ENCODE measurements at regions not wholly inside any gene's neighbourhood (a gene's known extent, or its start where the extent isn't known, plus 50 kb on each side); places are given as distances from the start of the nearest gene placed in this dataset.
"Not testable (repeated sequence)": the region's sequence is repeated elsewhere in the genome, so short reads cannot be mapped to it uniquely, and the experiment has no call there.

GRCh38 chr12:61985830-61986229, 274.4 kb upstream of the USP15 start:
- no peaks in the 10 kb centered on the region for H3K9me3 ChIP-seq (ENCODE audit: control insufficient read depth, insufficient read depth, low read length)
- H3K9ac ChIP-seq (ENCODE audit: low read depth, low read length): no peak overlapping the region
- no peaks in the 10 kb centered on the region for H3K36me3 ChIP-seq (ENCODE audit: insufficient read depth, low read length)
- no peaks in the 10 kb centered on the region for H3K4me1 ChIP-seq (ENCODE audit: insufficient read depth, low read length)

- no peaks in the 10 kb centered on the region for H3K4me1 ChIP-seq (ENCODE audit: insufficient read depth, low read length)
- H3K9ac ChIP-seq (ENCODE audit: low read depth, low read length): no peak overlapping the region
- H3K36me3 ChIP-seq (ENCODE audit: insufficient read depth, low read length): no peaks in the 10 kb centered on the region
- no peaks in the 10 kb centered on the region for H3K9me3 ChIP-seq (ENCODE audit: control insufficient read depth, insufficient read depth, low read length)
Observed at GRCh38 chr12:61987173-61987572, 273.0 kb upstream of the USP15 start.

- no peaks in the 10 kb centered on the region for H3K4me1 ChIP-seq (ENCODE audit: insufficient read depth, low read length)
- H3K9me3 ChIP-seq (ENCODE audit: control insufficient read depth, insufficient read depth, low read length): no peaks in the 10 kb centered on the region
- no peaks in the 10 kb centered on the region for H3K36me3 ChIP-seq (ENCODE audit: insufficient read depth, low read length)
- H3K9ac ChIP-seq (ENCODE audit: low read depth, low read length): no peak overlapping the region
Observed at GRCh38 chr12:61991661-61992060, 268.5 kb upstream of the USP15 start.

GRCh38 chr12:61993734-61994345, 266.4 kb upstream of the USP15 start:
- H3K9ac ChIP-seq (ENCODE audit: low read depth, low read length): no peak overlapping the region
- H3K9me3 ChIP-seq (ENCODE audit: control insufficient read depth, insufficient read depth, low read length): no peaks in the 10 kb centered on the region
- no peaks in the 10 kb centered on the region for H3K36me3 ChIP-seq (ENCODE audit: insufficient read depth, low read length)

GRCh38 chr12:61996717-61997116, 263.5 kb upstream of the USP15 start:
- Histone ChIP-seq H3K4me1 (ENCODE audit: insufficient read depth, low read length) (no peaks in the 10 kb centered on the region), H3K36me3 (ENCODE audit: insufficient read depth, low read length) (no peaks in the 10 kb centered on the region), H3K9ac (ENCODE audit: low read depth, low read length) (no peak overlapping the region), H3K9me3 (ENCODE audit: control insufficient read depth, insufficient read depth, low read length) (no peaks in the 10 kb centered on the region)

More at GRCh38 chr12:61993734-61994345, 266.4 kb upstream of the USP15 start:
- no peaks in the 10 kb centered on the region for H3K4me1 ChIP-seq (ENCODE audit: insufficient read depth, low read length)

GRCh38 chr12:61998791-61999190, 261.4 kb upstream of the USP15 start:
- Histone ChIP-seq H3K9ac (ENCODE audit: low read depth, low read length) (no peak overlapping the region), H3K4me1 (ENCODE audit: insufficient read depth, low read length) (no peaks in the 10 kb centered on the region), H3K36me3 (ENCODE audit: insufficient read depth, low read length) (no peaks in the 10 kb centered on the region), H3K9me3 (ENCODE audit: control insufficient read depth, insufficient read depth, low read length) (no peaks in the 10 kb centered on the region)

- no peaks in the 10 kb centered on the region for H3K4me1 ChIP-seq (ENCODE audit: insufficient read depth, low read length)
- no peaks in the 10 kb centered on the region for H3K9me3 ChIP-seq (ENCODE audit: control insufficient read depth, insufficient read depth, low read length)
- H3K36me3 ChIP-seq (ENCODE audit: insufficient read depth, low read length): no peaks in the 10 kb centered on the region
- no peak overlapping the region for H3K9ac ChIP-seq (ENCODE audit: low read depth, low read length)
Observed at GRCh38 chr12:61999311-61999710, 260.9 kb upstream of the USP15 start.

GRCh38 chr12:62001424-62001823, 258.8 kb upstream of the USP15 start:
- H3K9me3 ChIP-seq (ENCODE audit: control insufficient read depth, insufficient read depth, low read length): no peaks in the 10 kb centered on the region
- no peaks in the 10 kb centered on the region for H3K36me3 ChIP-seq (ENCODE audit: insufficient read depth, low read length)
- H3K4me1 ChIP-seq (ENCODE audit: insufficient read depth, low read length): no peaks in the 10 kb centered on the region
- H3K9ac ChIP-seq (ENCODE audit: low read depth, low read length): no peak overlapping the region

GRCh38 chr12:62003226-62003625, 257.0 kb upstream of the USP15 start:
- Histone ChIP-seq H3K4me1 (ENCODE audit: insufficient read depth, low read length) (no peaks in the 10 kb centered on the region), H3K9me3 (ENCODE audit: control insufficient read depth, insufficient read depth, low read length) (no peaks in the 10 kb centered on the region), H3K36me3 (ENCODE audit: insufficient read depth, low read length) (no peaks in the 10 kb centered on the region), H3K9ac (ENCODE audit: low read depth, low read length) (no peak overlapping the region)

GRCh38 chr12:62003701-62004100, 256.5 kb upstream of the USP15 start:
- Histone ChIP-seq H3K36me3 (ENCODE audit: insufficient read depth, low read length) (no peaks in the 10 kb centered on the region), H3K9ac (ENCODE audit: low read depth, low read length) (no peak overlapping the region), H3K4me1 (ENCODE audit: insufficient read depth, low read length) (no peaks in the 10 kb centered on the region), H3K9me3 (ENCODE audit: control insufficient read depth, insufficient read depth, low read length) (no peaks in the 10 kb centered on the region)

GRCh38 chr12:62005615-62006014, 254.6 kb upstream of the USP15 start:
- Histone ChIP-seq H3K9ac (ENCODE audit: low read depth, low read length) (no peak overlapping the region), H3K36me3 (ENCODE audit: insufficient read depth, low read length) (no peaks in the 10 kb centered on the region), H3K4me1 (ENCODE audit: insufficient read depth, low read length) (no peaks in the 10 kb centered on the region), H3K9me3 (ENCODE audit: control insufficient read depth, insufficient read depth, low read length) (peaks cover 5% of the 10 kb centered on the region)

GRCh38 chr12:62006076-62006732, 254.0 kb upstream of the USP15 start:
- Histone ChIP-seq H3K36me3 (ENCODE audit: insufficient read depth, low read length) (no peaks in the 10 kb centered on the region), H3K9ac (ENCODE audit: low read depth, low read length) (no peak overlapping the region), H3K9me3 (ENCODE audit: control insufficient read depth, insufficient read depth, low read length) (peaks cover 5% of the 10 kb centered on the region)

GRCh38 chr12:62008703-62009102, 251.5 kb upstream of the USP15 start:
- Histone ChIP-seq H3K9me3 (ENCODE audit: control insufficient read depth, insufficient read depth, low read length) (peaks cover 5% of the 10 kb centered on the region), H3K9ac (ENCODE audit: low read depth, low read length) (no peak overlapping the region), H3K4me1 (ENCODE audit: insufficient read depth, low read length) (no peaks in the 10 kb centered on the region), H3K36me3 (ENCODE audit: insufficient read depth, low read length) (no peaks in the 10 kb centered on the region)

More at GRCh38 chr12:62006076-62006732, 254.0 kb upstream of the USP15 start:
- H3K4me1 ChIP-seq (ENCODE audit: insufficient read depth, low read length): no peaks in the 10 kb centered on the region

- H3K36me3 ChIP-seq (ENCODE audit: insufficient read depth, low read length): no peaks in the 10 kb centered on the region
- peaks cover 5% of the 10 kb centered on the region for H3K9me3 ChIP-seq (ENCODE audit: control insufficient read depth, insufficient read depth, low read length)
- no peak overlapping the region for H3K9ac ChIP-seq (ENCODE audit: low read depth, low read length)
- no peaks in the 10 kb centered on the region for H3K4me1 ChIP-seq (ENCODE audit: insufficient read depth, low read length)
Observed at GRCh38 chr12:62009445-62009844, 250.8 kb upstream of the USP15 start.

- H3K9ac ChIP-seq (ENCODE audit: low read depth, low read length); H3K4me1 ChIP-seq (ENCODE audit: insufficient read depth, low read length); H3K9me3 ChIP-seq (ENCODE audit: control insufficient read depth, insufficient read depth, low read length); H3K36me3 ChIP-seq (ENCODE audit: insufficient read depth, low read length): not testable (repeated sequence)
Observed at GRCh38 chr12:62010331-62010906, 249.8 kb upstream of the USP15 start.

Data from ES-I3 (cell line).